ENCODE measurements at regions not wholly inside any gene's neighbourhood (a gene's known extent, or its start where the extent isn't known, plus 50 kb on each side); places are given as distances from the start of the nearest gene placed in this dataset.

DNA sequence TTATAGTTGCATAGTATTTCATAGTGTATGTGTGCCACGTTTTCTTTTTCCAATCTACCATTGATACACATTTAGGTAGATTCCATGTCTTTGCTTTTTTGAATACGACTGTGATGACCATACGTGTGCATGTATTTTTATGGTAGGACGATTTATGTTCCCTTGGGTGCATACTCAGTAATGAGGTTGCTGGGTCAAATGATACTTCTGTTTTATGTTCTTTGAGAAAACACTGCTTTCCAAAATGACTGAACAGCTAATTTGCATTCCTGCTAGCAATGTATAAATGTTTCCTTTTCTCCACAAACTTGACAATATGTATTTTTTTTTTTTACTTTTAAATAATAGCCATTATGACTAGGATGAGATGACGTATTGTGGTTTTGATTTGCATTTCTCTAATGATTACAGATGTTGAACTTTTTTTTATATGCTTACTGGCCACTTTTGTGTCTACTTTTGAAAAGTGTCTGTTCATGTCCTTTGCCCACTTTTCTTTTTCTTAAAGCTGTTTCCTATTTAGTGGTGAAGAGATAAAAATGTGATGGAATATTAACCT, 969.5 kb upstream of the NDST4 start:
- TF ChIP-seq, protein P1, sequence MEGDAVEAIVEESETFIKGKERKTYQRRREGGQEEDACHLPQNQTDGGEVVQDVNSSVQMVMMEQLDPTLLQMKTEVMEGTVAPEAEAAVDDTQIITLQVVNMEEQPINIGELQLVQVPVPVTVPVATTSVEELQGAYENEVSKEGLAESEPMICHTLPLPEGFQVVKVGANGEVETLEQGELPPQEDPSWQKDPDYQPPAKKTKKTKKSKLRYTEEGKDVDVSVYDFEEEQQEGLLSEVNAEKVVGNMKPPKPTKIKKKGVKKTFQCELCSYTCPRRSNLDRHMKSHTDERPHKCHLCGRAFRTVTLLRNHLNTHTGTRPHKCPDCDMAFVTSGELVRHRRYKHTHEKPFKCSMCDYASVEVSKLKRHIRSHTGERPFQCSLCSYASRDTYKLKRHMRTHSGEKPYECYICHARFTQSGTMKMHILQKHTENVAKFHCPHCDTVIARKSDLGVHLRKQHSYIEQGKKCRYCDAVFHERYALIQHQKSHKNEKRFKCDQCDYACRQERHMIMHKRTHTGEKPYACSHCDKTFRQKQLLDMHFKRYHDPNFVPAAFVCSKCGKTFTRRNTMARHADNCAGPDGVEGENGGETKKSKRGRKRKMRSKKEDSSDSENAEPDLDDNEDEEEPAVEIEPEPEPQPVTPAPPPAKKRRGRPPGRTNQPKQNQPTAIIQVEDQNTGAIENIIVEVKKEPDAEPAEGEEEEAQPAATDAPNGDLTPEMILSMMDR (IDR thresholded peaks at IDR 0.05) = no peak
- TF ChIP-seq RAD21 (IDR thresholded peaks at IDR 0.05; ENCODE audit: low read length) (no peak), RFX5 (IDR thresholded peaks at IDR 0.05; ENCODE audit: low read length) (no peak), GATA2 (CRISPR knock-in tag; IDR thresholded peaks at IDR 0.05) (no peak), MXI1 (IDR thresholded peaks at IDR 0.05; ENCODE audit: low read depth, low read length) (no peak), POLR2AphosphoS5 (IDR thresholded peaks at IDR 0.05; ENCODE audit: low read depth, low read length) (no peak), JUND (IDR thresholded peaks at IDR 0.05) (no peak)
- TF ChIP-seq, protein P2, sequence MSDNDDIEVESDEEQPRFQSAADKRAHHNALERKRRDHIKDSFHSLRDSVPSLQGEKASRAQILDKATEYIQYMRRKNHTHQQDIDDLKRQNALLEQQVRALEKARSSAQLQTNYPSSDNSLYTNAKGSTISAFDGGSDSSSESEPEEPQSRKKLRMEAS (IDR thresholded peaks at IDR 0.05; ENCODE audit: low read depth) = no peak
- TF ChIP-seq, protein P3, sequence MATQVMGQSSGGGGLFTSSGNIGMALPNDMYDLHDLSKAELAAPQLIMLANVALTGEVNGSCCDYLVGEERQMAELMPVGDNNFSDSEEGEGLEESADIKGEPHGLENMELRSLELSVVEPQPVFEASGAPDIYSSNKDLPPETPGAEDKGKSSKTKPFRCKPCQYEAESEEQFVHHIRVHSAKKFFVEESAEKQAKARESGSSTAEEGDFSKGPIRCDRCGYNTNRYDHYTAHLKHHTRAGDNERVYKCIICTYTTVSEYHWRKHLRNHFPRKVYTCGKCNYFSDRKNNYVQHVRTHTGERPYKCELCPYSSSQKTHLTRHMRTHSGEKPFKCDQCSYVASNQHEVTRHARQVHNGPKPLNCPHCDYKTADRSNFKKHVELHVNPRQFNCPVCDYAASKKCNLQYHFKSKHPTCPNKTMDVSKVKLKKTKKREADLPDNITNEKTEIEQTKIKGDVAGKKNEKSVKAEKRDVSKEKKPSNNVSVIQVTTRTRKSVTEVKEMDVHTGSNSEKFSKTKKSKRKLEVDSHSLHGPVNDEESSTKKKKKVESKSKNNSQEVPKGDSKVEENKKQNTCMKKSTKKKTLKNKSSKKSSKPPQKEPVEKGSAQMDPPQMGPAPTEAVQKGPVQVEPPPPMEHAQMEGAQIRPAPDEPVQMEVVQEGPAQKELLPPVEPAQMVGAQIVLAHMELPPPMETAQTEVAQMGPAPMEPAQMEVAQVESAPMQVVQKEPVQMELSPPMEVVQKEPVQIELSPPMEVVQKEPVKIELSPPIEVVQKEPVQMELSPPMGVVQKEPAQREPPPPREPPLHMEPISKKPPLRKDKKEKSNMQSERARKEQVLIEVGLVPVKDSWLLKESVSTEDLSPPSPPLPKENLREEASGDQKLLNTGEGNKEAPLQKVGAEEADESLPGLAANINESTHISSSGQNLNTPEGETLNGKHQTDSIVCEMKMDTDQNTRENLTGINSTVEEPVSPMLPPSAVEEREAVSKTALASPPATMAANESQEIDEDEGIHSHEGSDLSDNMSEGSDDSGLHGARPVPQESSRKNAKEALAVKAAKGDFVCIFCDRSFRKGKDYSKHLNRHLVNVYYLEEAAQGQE (IDR thresholded peaks at IDR 0.05; ENCODE audit: low read depth, low read length) = no peak
- TF ChIP-seq, protein P4, sequence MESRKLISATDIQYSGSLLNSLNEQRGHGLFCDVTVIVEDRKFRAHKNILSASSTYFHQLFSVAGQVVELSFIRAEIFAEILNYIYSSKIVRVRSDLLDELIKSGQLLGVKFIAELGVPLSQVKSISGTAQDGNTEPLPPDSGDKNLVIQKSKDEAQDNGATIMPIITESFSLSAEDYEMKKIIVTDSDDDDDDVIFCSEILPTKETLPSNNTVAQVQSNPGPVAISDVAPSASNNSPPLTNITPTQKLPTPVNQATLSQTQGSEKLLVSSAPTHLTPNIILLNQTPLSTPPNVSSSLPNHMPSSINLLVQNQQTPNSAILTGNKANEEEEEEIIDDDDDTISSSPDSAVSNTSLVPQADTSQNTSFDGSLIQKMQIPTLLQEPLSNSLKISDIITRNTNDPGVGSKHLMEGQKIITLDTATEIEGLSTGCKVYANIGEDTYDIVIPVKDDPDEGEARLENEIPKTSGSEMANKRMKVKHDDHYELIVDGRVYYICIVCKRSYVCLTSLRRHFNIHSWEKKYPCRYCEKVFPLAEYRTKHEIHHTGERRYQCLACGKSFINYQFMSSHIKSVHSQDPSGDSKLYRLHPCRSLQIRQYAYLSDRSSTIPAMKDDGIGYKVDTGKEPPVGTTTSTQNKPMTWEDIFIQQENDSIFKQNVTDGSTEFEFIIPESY (IDR thresholded peaks at IDR 0.05; ENCODE audit: borderline replicate concordance, low read depth) = no peak
